Erythroblast (primary cell): ENCODE measurements at regions not wholly inside any gene's neighbourhood (a gene's known extent, or its start where the extent isn't known, plus 50 kb on each side); places are given as distances from the start of the nearest gene placed in this dataset.

Experiments
- GATA1 ChIP-seq: IDR thresholded peaks from 2 replicates; pipeline ENCODE4 v1.6.1; 2011; ENCODE audit warnings: low read depth, mild to moderate bottlenecking, control low read depth, low read length, moderate library complexity
- POLR2A ChIP-seq: IDR thresholded peaks from 2 replicates; pipeline ENCODE4 v1.6.1; 2011; ENCODE audit warnings: mild to moderate bottlenecking, low read length

DNA sequence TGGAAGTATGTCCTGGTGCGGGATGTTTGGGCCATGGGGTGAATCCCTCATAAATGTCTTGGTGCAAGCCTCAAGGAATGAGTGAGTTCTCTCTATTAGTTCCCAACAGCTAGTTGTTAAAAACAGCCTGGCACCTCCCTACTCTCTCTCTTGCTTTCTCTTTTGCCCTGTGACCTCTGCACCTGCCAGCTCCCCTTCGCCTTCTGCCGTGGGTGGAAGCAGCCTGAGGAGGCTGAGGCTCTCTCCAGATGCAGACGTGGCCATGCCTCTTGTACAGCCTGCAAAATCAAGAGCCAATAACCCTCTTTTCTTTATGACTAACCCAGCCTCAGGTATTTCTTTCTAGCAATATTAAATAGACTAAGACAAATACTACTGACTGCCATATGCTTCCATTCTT, 210.3 kb downstream of the POM121L12 start:
- TF ChIP-seq POLR2A, result no peak
- TF ChIP-seq GATA1, result no peak
